GM13977 (cell line): ENCODE measurements at regions not wholly inside any gene's neighbourhood (a gene's known extent, or its start where the extent isn't known, plus 50 kb on each side); places are given as distances from the start of the nearest gene placed in this dataset.

Experiments used
- DNase-seq: peaks from one replicate; pipeline ENCODE4 v3.0.0; 2012; ENCODE audit warnings: low spot score
- in situ Hi-C: fragments of 300-500 bp; cut with MboI; formaldehyde crosslinking; loops from one replicate; pipeline ENCODE4 v1.12.0; 2022; ENCODE audit warnings: low sequenced_read_pairs, low pct_unique_long_range_greater_than_20kb, mixed read lengths, inconsistent platforms; ENCODE audit not compliant: unreplicated experiment
- TF ChIP-seq, protein P1 (sequence below): IDR thresholded peaks from 2 replicates; pipeline ENCODE4 v1.5.1; 2012; ENCODE audit warnings: mild to moderate bottlenecking, control low read depth; ENCODE audit not compliant: insufficient read depth; ENCODE audit errors: extremely low read depth, missing control alignments

DNA sequence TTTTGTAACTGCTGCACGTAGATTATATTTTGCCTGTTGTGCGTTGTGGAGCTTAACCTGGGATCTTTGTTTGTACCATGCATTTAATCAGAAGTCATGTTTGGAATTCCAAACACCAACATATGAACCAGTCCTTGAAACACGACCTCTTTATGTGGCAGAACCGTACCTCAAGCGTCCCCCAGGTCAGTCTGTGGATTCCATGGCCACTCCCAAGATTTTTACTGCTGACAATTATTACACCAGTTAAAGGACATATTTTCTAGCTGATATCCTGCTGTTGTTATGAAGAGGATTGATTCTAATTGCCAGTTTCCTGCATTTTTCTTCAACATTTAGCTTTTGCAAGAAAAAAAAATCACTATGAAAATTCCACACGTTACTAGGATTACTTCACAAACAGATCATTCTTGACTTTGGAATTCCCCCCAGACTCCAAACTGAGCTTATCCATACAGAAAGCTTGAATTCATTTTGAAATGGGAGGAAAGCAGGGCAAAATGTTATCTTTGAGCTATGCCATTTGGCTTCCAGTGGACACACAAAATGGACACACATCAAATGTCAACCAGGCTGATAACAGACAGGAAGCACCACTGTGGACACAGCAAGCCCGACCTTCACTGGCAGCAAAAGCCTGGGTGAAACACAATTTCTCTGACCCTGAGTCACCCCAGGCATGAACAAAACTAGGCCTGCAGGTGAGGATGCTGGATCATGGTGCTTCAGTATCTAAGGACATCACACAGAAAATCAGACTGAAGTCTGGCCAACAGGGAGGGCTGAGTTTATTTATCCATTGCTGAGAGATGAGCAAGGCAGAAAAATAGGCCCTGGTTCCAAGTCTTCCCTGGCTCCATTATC lies 542.9 kb upstream of the JAG1 start:
- TF ChIP-seq, protein P1, sequence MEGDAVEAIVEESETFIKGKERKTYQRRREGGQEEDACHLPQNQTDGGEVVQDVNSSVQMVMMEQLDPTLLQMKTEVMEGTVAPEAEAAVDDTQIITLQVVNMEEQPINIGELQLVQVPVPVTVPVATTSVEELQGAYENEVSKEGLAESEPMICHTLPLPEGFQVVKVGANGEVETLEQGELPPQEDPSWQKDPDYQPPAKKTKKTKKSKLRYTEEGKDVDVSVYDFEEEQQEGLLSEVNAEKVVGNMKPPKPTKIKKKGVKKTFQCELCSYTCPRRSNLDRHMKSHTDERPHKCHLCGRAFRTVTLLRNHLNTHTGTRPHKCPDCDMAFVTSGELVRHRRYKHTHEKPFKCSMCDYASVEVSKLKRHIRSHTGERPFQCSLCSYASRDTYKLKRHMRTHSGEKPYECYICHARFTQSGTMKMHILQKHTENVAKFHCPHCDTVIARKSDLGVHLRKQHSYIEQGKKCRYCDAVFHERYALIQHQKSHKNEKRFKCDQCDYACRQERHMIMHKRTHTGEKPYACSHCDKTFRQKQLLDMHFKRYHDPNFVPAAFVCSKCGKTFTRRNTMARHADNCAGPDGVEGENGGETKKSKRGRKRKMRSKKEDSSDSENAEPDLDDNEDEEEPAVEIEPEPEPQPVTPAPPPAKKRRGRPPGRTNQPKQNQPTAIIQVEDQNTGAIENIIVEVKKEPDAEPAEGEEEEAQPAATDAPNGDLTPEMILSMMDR: no peak
- in situ Hi-C loops: loop anchor here (25.0 kb wide), 1 partner anchor 654 kb away; no protein-coding TSS in a partner anchor
- DNase-seq: no peak

DNA sequence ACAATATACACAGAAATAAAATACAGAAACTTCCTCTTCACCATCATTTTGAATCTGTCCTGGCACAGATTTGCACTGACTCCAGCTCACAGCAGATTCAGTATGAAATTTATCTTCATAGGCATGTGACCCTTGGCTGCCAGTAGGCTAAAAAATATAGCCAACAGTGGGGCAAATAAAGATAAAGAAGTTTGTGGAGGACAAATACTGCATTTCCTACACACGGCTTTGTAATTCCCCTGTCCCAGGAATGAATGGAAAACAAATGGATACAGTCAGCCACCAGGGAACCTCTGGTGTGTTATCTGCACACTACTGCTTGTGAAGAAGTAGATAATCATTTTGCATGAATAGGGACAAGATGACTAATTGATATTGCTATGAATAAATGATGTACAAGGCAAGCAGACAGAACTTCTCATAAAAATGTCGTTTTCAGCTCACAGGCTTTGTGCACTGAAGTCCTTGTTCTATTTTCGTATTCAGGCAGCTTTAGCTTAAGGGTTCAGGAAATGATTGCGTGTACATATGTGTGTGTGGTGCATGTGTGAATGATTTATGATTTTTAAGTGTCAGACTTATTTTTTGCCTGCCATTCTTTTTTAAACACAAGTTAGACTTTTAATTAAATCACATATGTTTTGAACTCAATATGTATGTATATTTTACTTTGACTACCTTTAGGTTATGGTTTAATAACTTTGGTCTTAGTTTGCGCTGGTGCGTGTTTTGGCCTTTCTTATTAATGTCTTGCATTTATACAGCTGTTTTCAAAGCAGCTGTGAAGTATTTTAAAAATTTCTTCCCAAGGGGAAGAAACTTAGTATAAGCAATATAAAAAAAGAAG lies 543.8 kb upstream of the JAG1 start:
- TF ChIP-seq, protein P1: no peak

DNA sequence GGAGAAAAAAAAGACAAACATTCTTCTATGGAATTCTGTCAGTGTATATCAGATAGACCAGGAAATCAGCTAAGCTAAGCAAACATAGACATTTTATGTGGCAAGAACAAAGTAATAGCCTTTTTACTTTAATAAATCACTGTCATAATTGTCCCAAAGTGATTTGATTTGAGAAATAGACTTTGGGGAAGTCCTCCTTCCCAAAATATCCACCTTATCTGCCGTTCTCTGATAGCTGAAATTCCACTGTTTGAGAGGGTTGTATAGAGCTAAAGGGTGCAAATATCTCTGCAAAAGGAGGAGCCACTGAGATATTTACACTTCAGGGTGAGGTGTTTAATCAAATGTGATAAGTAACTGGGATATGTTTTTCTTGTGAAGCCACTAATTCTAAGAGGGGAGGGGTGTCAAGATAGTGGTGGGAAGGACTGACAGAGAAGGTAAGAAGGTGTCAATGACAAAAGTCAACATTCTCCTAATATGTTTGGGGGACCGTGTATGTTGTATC lies 544.4 kb upstream of the JAG1 start:
- in situ Hi-C loops: loop anchor here (25.0 kb wide), 1 partner anchor 656 kb away; no protein-coding TSS in a partner anchor
- no peak for DNase-seq
- TF ChIP-seq, protein P1: no peak

More for the DNA sequence above, 543.8 kb upstream of the JAG1 start:
- in situ Hi-C loops: loop anchor here (25.0 kb wide), 1 partner anchor 655 kb away; no protein-coding TSS in a partner anchor
- no peak for DNase-seq

DNA sequence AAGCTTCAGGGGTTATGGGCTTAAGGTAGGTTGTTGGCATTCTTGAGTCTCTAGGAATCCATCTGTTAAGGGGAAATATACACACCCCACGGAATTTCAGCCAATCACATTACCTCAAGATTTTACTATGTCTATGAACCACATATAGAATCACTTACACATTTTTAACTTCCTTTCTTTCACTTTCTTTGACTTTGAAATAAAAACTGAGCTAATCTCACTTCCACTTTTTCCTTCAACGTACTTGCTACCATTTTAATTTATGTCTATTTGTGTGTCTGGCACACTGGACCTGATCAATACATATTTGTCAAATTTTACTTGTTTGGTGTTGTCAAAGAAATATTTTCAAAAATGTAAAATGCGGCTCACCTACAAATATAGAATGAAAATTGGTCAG lies 545.4 kb upstream of the JAG1 start:
- in situ Hi-C loops: loop anchor here (25.0 kb wide), 1 partner anchor 657 kb away; no protein-coding TSS in a partner anchor
- no peak for DNase-seq
- TF ChIP-seq, protein P1: no peak

DNA sequence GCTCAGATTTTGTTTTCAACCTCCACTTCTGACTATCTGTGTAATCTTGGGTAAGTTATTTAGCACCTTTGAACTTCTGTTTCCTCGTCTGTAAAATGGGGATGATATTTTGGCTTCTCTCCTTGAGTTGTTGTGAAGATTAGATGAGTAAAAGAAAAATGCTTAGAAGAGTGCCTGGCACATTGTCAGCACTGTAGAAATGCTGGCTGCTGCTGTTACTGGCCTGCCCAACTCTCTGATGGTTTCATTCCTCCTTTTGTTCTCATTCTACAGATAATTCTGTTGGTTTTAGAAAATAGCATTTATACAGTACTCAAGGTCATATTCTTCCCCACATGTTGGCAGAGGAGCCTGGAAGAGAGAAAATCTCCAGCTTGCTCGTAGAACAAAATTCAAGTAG lies 547.2 kb upstream of the JAG1 start:
- TF ChIP-seq, protein P1: no peak
- DNase-seq: no peak
- in situ Hi-C loops: loop anchor here (25.0 kb wide), 1 partner anchor 659 kb away; no protein-coding TSS in a partner anchor

DNA sequence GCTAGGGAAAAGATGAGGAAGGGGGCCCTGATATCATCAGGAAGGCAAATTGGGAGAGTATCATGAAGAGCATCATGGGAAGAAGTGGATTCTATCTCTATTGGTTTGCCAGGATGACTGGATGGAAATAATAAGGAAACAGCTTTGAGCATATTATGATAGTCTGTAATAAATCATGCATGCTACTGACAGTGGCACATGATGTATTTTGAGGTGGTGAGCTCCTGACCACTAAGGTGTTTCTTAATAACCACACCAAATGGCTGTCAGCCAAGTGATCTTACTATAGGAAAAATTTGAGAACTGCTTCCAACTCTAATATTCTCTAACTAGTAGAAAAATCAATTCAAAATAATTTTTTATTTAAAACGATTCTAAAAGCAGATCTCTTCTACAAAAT lies 548.4 kb upstream of the JAG1 start:
- in situ Hi-C loops: loop anchor here (25.0 kb wide), 1 partner anchor 660 kb away; no protein-coding TSS in a partner anchor
- TF ChIP-seq, protein P1: no peak
- no peak for DNase-seq
